22Rv1 (cell line): ENCODE measurements at regions not wholly inside any gene's neighbourhood (a gene's known extent, or its start where the extent isn't known, plus 50 kb on each side); places are given as distances from the start of the nearest gene placed in this dataset.

Source experiments
- CTCF ChIP-seq: fragments of 450-650 bp; IDR thresholded peaks from 2 replicates; pipeline ENCODE4 v1.5.1; 2017; ENCODE audit warnings: mild to moderate bottlenecking
- ZFX ChIP-seq: fragments of 450-650 bp; IDR thresholded peaks from 2 replicates; pipeline ENCODE4 v1.6.1; 2017; ENCODE audit warnings: antibody characterized with exemption, borderline replicate concordance

DNA sequence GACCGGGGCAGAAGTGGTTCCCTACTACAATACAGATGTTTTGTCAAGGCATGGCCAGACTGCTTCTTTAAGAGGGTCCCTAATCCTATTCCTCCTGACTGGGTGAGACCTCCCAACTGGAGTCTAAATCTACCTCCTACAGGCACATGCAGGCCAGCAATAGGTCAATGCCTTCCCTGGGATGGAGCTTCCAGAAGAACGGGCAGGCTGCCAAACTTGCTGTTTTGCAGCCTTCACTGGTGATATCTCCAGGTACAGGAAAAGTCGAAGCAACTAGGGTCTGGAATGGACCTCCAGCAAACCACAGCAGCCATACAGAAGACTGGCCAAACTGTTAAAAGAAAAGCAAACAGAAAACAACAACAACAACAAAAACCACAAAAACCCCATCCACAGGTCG is 678.4 kb upstream of the DIAPH2 start:
- no peak for TF ChIP-seq CTCF
- no peak for TF ChIP-seq ZFX
